LHCN-M2 (cell line): ENCODE measurements at regions not wholly inside any gene's neighbourhood (a gene's known extent, or its start where the extent isn't known, plus 50 kb on each side); places are given as distances from the start of the nearest gene placed in this dataset.

Experiments
- DNase-seq: peaks from one replicate; pipeline ENCODE4 v3.0.0-alpha.2; 2012; ENCODE audit warnings: low read depth

DNA sequence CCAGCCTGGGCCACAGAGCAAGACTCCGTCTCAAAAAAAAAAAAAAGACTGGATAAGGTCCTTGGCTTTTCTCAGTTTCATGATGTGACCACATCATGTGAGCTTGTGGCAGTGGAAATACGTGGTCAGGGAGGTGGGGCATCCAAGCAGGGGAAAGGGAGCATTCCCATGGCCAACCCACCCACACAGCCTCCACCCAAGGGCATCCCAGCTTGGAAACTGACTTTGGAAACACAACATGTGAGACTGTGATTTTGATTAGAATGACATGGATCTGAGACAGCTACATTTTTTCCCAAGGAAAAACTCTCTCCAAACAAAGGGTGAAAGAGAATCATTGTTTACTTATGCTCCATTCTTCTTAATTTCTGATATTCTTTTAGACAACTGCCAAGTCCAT, 405.0 kb upstream of the ZNF507 start:
- no peak for DNase-seq

- no peak for DNase-seq
Measured at GRCh38 chr19:31943191-31943661, 402.2 kb upstream of the ZNF507 start.

DNA sequence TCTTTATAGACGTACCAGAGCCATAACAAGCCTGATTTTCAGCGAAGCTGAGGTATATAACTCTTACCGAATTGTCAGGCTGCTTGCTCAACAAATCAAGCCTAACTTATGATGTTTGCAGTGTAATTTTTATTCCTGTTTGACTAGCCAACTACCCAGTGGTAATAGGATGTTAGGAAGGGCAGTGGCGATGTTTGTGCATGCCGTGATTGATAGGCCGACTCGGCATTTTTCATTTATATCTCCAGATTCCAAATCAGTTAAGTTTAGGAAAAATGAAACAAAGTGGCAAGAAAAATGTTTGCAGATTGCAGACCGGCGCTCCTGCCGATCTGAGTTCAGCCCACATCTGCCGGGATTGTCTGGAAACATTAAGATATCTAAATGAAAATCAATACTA, 401.6 kb upstream of the ZNF507 start:
- DNase-seq, result no peak

DNA sequence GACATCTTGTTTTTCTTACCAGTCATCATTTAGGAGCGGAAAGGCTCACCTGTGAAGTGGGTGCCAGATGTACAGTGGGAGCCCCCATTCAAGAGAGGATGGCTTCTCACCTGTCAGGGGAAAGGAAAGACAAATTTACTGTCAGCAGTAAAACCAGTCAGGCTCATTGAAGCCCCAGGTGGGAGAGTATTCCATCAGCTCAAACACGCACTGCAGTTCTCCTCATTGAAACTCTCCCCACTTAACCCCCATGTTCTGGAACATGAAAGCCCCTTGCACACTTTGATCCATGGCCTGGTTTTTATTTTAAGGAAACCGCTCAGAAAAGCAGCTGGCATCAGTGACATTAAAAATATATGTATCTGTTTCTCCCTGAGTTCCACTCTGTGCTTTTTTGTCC, 401.1 kb upstream of the ZNF507 start:
- DNase-seq, result no peak

- DNase-seq, result no peak
Measured at GRCh38 chr19:31946491-31946890, 398.9 kb upstream of the ZNF507 start.

DNA sequence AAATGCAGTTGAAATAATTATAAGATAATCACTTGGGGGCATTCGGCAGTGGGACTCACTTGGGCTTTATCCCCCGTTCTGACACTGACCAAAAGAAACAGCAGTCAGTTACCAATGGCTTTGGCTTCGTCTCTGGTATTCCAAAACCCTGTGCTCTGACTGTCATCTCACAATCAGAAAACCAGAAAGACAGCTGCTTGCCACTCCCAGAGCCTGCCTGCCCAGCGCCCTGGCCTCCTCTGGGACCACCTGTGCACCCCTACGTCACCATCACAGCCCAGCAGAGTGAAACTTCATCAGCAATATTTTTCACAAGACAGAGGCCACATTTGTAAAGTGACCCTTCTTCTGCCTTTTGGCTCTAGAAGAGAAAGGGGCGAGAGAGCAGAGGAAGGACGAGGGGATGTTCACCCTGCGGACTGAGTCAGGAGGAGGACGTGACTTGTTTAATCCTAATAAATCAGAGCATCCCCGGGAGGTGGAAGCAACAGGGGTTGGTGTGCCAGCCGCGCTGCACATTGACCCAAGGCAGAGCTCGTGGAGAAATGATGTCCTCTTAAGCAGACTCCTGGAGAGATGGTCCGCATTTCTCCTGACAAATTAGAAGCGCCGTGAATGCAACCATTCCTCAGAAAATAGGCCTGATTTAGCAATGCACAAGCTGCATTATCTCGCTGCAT, 397.8 kb upstream of the ZNF507 start:
- no peak for DNase-seq

- DNase-seq, result no peak
Measured at GRCh38 chr19:31952693-31953092, 392.7 kb upstream of the ZNF507 start.

GRCh38 chr19:31955061-31955460, 390.3 kb upstream of the ZNF507 start:
- DNase-seq, result no peak

DNA sequence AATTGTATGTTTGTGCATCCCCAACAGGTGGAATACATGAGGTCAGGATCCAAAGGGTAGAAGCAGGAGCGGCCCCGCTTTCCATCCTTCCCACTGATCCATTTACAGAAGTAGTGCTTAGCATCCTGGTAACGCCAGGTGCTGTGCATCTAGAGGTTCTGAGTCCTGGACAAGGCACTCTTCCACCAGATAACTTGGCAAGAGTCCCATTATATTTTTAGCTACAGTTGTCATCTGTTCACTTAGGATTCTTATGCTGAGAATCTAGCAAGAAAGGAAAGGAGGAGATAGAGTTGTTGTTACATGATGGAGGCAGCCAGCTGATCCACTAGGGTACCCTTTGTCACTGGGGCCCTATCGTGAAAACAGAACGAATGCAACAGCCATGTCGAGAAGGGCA, 389.5 kb upstream of the ZNF507 start:
- DNase-seq, result no peak

DNA sequence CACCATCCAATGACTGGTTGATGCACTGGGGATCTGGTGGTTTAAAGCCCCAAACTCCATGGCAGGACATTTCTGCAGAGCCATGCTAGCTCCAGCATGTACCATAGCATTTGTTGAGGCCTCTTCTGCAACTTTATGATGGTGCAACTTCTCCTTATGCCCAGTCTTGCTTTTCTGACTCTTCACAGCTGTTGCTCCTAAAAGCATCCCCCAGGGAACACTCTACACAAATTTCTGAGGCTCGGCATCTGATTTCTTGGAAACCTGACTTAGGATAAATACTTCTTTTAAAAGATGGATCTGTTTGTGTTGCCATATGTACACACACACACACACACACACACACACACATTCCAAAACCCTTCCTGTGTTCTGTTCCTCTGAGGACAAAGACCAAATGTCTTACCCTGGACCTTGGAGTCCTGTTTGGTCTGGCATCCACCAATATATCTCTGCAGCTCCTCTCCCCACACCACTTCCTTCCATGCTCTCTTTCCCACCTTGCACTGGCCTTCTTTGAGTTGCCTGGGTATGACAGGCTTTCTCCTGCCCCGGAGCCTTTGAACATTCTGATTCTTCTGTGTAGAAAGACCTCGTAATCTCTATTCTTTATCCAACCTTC, 388.5 kb upstream of the ZNF507 start:
- no peak for DNase-seq

DNA sequence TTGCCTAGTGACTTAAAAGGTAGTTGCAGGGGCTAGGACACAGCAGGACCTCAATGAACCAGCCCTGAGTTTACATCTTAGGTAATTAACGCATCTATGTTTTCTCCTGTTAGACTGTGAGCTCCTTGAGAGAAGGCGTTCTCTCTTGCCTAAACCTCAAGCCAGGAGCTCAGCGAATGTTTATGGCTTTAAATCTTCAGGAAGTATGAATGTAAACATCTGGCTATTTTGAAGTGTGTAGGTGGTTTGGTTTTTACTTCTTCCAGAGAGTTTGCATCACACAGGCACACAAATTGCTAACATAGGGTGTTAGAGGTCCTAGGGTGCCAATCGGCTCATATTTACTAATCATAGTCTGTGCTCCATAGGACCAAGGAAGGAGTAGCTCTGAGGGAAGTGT, 387.7 kb upstream of the ZNF507 start:
- no peak for DNase-seq

DNA sequence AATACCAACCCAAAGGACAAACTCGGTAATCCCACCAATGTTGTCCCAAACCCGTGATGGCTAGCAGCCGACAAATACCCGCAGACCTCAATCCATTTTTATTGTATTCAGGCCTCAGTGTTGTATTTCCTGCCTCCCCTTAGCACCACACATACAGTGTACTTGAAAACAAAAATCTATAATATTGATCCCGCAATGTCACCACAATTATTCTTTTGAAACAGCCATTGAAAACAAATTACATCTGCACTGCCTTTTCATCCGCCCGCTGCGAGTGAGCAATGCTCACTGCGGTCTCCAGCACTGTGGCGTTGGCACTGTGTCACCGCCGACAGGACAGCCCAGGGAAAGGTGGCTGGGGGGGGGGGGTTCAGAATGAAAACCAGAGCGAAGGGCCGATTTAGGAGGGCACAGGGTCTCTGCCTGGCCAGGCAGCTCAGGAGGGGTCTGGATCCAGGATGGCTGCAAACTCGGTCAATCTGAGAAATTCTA, 385.8 kb upstream of the ZNF507 start:
- DNase-seq, result no peak

DNA sequence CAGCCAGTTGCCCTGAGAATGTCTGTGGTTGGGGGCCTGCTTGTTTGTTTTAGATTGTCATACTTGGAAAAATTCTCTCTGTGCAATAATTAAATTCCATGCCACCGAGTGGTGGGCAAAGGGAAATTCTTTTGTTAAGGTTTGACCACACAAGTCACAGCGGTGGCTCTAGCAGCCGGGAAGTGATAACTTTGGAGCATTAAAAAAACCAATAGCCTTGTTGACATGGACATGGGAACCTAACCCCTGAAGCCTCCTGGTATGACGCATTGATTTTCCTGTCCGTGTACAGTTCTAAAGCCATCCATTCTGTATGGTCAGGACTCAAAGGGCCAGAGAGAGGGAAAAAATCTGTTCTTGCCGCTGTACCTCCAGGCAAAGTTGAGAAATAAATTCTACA, 384.9 kb upstream of the ZNF507 start:
- no peak for DNase-seq

- DNase-seq, result no peak
Measured at GRCh38 chr19:31961191-31961590, 384.2 kb upstream of the ZNF507 start.

DNA sequence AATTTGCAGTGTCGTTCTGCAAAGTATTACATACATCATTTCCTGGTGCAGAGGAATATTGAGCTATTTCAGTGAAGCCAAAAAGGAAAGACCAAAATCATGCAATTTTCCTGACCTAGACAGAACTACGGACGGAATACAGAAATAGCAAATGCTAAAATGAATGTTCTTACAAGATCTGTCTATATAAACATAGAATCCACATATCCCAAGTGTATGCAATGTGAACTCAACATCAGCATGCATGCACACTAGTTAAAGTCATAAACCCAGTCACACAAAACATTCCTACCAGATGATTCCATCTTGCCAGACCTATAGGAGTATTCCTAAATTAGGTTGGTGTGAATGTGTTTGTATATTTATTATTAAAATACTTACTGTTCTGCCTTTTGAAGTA, 383.7 kb upstream of the ZNF507 start:
- DNase-seq, result no peak

GRCh38 chr19:31962561-31962996, 382.8 kb upstream of the ZNF507 start:
- no peak for DNase-seq

DNA sequence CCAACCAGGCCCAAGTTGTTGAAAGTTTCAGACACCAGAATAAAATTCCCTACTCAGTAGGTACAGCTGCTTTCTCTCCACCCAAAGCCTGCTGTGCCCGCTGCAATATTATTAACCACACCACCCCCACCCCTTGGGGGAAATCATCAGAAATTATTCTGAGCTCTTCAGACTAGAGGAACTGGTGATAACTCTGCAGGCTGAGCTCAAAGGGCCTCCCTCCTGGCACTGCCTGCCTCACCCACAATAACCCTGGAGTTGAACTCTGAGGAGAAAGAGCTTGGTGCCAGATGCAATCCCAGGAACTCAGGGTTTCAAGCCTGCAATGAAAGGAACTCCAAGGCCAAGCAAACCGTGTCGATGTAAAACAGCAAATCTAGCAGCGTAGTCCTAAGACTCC, 381.7 kb upstream of the ZNF507 start:
- no peak for DNase-seq

DNA sequence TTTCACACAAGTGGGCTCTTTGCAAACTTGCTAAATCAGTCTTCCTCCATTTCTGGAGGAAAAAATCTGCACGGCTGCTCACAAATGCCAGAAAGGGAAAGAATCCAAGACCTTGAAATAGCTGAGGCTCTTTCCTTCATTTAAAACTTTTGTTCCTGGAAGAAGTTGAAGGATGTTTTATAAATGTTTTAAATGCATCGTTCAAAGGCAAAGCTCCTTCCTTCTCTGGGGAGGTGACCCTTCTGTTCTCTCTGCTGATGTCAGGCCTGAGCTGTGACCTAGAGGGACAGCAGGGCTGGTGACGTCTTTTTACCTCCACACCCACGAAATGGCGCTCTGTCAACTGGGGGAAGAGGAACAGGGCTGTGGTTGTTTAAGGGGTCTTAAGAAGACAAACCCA, 376.4 kb upstream of the ZNF507 start:
- no peak for DNase-seq

GRCh38 chr19:31970027-31970461, 375.4 kb upstream of the ZNF507 start:
- DNase-seq, result no peak

DNA sequence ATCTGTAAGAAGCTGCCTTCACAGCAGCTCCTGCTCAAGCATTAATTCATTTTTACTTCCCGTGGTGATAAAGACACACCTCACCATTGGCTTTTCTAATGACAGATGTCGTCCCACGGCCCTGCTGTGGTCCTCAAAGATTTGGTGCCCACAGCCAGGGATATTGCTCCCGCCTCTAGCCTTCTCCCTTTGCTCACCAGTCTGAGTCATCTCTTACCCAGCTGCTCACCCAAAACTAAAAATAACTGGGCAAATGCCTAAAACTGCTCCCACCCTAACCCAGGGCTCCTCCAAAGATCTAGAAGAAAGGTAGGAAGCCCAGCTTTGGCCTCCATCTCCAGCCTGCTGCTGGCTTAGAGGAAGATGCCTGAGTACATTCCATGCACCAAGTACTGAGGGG, 371.1 kb upstream of the ZNF507 start:
- no peak for DNase-seq

DNA sequence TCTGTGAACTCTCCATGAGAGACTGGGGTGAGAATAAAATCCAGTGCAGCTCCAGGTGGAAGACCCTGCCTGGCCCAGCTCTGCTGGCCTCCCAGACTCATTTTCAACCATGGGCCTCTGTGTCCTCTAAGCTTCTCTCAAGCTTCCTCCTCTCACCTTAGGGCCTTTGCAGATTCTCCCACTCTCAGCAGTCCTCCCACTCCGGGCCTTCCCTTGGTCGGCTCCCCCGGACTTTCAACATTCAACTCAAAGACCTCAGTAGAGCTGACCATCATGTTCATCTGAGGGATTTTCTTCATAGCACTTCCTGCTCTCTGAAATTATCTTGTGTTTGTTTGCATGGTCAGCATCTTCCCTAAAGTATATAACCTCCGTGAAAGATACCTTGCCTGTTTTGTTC, 370.5 kb upstream of the ZNF507 start:
- no peak for DNase-seq

GRCh38 chr19:31975461-31975860, 369.9 kb upstream of the ZNF507 start:
- DNase-seq, result no peak

DNA sequence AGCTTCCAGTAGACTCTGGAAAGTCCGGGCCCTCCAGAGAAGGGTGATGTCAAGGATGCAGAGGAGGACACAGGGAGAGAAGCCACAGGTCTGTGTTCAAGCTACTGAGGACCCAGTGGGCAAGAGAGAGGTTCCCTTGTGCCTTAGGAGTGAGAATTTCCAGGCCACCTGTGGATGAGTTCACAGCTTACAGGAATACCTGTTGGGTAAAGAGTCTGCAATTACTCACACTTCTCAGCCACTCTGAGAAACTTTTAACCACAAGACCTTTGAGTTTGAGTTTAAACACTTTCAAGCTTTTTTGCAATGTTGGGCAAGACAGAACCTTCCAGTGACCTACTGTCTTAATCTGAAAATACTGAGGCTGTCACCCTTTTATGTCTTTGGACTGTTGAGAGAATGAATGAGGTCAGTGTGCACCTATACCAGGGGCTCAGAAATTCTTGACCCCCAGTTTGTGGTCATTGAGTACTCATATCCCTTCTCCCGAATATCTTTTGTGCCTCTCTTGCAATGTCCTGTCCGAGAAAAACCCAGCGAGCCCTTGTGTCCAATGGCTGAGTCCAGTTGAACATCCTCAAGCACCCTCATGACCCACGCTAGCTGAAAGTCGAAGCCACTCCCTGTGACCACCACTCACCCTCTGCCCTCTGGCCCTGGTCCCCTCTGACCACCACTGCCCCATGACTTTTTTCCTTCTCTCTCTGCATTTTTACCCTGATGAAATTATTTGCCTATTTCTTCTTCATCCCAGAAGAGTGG, 368.5 kb upstream of the ZNF507 start:
- DNase-seq, result no peak
